22Rv1 (cell line): ENCODE measurements at regions not wholly inside any gene's neighbourhood (a gene's known extent, or its start where the extent isn't known, plus 50 kb on each side); places are given as distances from the start of the nearest gene placed in this dataset.

Experiments
- ZFX ChIP-seq: fragments of 450-650 bp; IDR thresholded peaks from 2 replicates; pipeline ENCODE4 v1.6.1; 2017; ENCODE audit warnings: antibody characterized with exemption, borderline replicate concordance
- TF ChIP-seq, protein P1 (sequence below): fragments of 450-650 bp; IDR thresholded peaks from 2 replicates; pipeline ENCODE4 v1.5.1; 2017; ENCODE audit warnings: mild to moderate bottlenecking

DNA sequence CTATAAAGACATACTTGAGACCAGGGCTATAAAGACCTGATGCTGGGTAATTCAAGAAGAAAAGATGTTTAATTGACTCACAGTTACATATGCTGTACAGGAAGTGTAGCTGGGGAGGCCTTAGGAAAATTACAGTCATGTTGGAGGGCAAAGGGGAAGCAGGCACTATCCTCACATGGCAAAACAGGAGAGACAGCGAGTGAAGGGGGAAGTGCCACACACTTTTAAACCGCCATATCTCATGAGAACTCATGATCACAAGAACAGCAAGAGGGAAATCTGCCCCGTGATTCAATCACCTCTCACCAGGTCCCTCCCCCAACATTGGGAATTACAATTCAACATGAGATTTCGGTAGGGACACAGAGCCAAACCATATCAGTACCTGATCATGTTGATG is 89.9 kb upstream of the ADAMTSL1 start:
- TF ChIP-seq, protein P1, sequence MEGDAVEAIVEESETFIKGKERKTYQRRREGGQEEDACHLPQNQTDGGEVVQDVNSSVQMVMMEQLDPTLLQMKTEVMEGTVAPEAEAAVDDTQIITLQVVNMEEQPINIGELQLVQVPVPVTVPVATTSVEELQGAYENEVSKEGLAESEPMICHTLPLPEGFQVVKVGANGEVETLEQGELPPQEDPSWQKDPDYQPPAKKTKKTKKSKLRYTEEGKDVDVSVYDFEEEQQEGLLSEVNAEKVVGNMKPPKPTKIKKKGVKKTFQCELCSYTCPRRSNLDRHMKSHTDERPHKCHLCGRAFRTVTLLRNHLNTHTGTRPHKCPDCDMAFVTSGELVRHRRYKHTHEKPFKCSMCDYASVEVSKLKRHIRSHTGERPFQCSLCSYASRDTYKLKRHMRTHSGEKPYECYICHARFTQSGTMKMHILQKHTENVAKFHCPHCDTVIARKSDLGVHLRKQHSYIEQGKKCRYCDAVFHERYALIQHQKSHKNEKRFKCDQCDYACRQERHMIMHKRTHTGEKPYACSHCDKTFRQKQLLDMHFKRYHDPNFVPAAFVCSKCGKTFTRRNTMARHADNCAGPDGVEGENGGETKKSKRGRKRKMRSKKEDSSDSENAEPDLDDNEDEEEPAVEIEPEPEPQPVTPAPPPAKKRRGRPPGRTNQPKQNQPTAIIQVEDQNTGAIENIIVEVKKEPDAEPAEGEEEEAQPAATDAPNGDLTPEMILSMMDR, result no peak
- no peak for TF ChIP-seq ZFX
